A673 (cell line): ENCODE measurements at regions not wholly inside any gene's neighbourhood (a gene's known extent, or its start where the extent isn't known, plus 50 kb on each side); places are given as distances from the start of the nearest gene placed in this dataset.

Experiments
- BruUV-seq: library from RNA; stranded (reverse); fragments of 400-500 nt; replicated peaks from 2 replicates; lab custom pipeline; 2021; lab: Mats Ljungman, UMichigan
- CTCF ChIA-PET: fragments of 300-600 bp; sonication (Branson Sonifier 250); formaldehyde crosslinking; loops from one replicate; lab custom pipeline; 2022; ENCODE audit warnings: antibody characterized with exemption; lab: Charles Lee
- POLR2A ChIA-PET: fragments of 300-600 bp; sonication (Branson Sonifier 250); formaldehyde crosslinking; loops from one replicate; lab custom pipeline; 2022; ENCODE audit warnings: antibody characterized with exemption; ENCODE audit not compliant: low non-redundant PET; lab: Charles Lee
- DNase-seq: peaks from one replicate; pipeline ENCODE4 v3.0.0-alpha.2; 2015; ENCODE audit warnings: low spot score
- H3K27ac ChIP-seq: fragments of 200-600 bp; sonication (generic); 2 replicates; pipeline ENCODE4 v1.5.1; 2016; ENCODE audit warnings: mixed run types, low read depth, mild to moderate bottlenecking, mixed read lengths, antibody characterized with exemption, low read length; ENCODE audit not compliant: poor library complexity, severe bottlenecking
- H3K27me3 ChIP-seq: fragments of 200-600 bp; sonication (generic); replicated peaks from 2 replicates; pipeline ENCODE4 v1.6.1; 2017; ENCODE audit warnings: mixed run types, low read depth, mild to moderate bottlenecking, mixed read lengths, antibody characterized with exemption, low read length; ENCODE audit not compliant: insufficient read depth, poor library complexity
- H3K36me3 ChIP-seq: fragments of 200-600 bp; sonication (generic); 2 replicates; pipeline ENCODE4 v1.6.1; 2016; ENCODE audit warnings: mixed run types, mild to moderate bottlenecking, mixed read lengths, antibody characterized with exemption, low read length; ENCODE audit not compliant: insufficient read depth, poor library complexity, severe bottlenecking
- H3K4me1 ChIP-seq: fragments of 200-600 bp; sonication (generic); 2 replicates; pipeline ENCODE4 v1.6.1; 2017; ENCODE audit warnings: mixed run types, mild to moderate bottlenecking, mixed read lengths, antibody characterized with exemption, low read length; ENCODE audit not compliant: insufficient read depth, poor library complexity, severe bottlenecking
- H3K4me3 ChIP-seq: fragments of 200-600 bp; sonication (generic); 2 replicates; pipeline ENCODE4 v1.5.1; 2016; ENCODE audit warnings: low read depth, mixed run types, mild to moderate bottlenecking, mixed read lengths, low read length; ENCODE audit not compliant: poor library complexity, severe bottlenecking
- H3K9me3 ChIP-seq: fragments of 200-600 bp; sonication (generic); 2 replicates; pipeline ENCODE4 v1.6.1; 2016; ENCODE audit warnings: mixed run types, low read depth, mild to moderate bottlenecking, mixed read lengths, antibody characterized with exemption, low read length; ENCODE audit not compliant: poor library complexity, severe bottlenecking
- EZH2 ChIP-seq: fragments of 200-600 bp; sonication (generic); IDR thresholded peaks from 2 replicates; pipeline ENCODE4 v1.6.1; 2017; ENCODE audit warnings: borderline replicate concordance, low read depth, mild to moderate bottlenecking, mixed read lengths, antibody characterized with exemption, low read length; ENCODE audit not compliant: poor library complexity, severe bottlenecking
- intact Hi-C: fragments of 100-400 bp; cut with micrococcal nuclease; formaldehyde crosslinking; loops from one replicate; pipeline ENCODE4 v1.10.0; 2022; ENCODE audit not compliant: unreplicated experiment
- TF ChIP-seq, protein P1 (sequence below): fragments of 300-800, 200-600 bp; sonication (generic); conservative IDR thresholded peaks from 2 replicates; pipeline ENCODE4 v1.5.1; 2017; ENCODE audit warnings: low read depth, mild to moderate bottlenecking, antibody characterized with exemption, low read length, moderate library complexity, mixed read lengths

DNA sequence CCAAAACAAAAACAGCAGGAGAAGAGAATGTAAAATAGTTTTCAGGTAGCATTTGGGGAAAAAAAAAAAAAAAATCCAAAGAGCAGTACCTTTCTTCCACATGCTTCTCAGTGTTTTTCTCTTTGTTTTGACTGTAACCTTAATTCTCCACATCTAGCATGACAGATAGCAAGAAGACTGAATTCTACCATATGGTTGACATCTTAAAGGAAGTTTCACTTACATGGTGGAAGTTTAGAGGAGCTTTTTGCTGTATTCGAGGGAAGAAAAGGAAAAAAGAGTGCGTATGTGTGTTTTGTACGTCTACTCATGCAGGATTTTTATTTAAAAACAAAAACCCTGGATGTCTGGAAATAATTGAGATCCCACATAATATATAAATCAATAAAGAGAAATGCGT, 604.8 kb downstream of the CCDC171 start:
- Histone ChIP-seq H3K27me3 (no peaks in the 10 kb centered on the region), H3K4me3 (no peak overlapping the region), H3K36me3 (no peaks in the 10 kb centered on the region), H3K4me1 (no peaks in the 10 kb centered on the region), H3K27ac (no peak overlapping the region), H3K9me3 (no peaks in the 10 kb centered on the region)
- ChIA-PET POLR2A (no interaction called here), CTCF (no interaction called here)
- no peak for DNase-seq
- intact Hi-C loops: no loop called here
- TF ChIP-seq, protein P1, sequence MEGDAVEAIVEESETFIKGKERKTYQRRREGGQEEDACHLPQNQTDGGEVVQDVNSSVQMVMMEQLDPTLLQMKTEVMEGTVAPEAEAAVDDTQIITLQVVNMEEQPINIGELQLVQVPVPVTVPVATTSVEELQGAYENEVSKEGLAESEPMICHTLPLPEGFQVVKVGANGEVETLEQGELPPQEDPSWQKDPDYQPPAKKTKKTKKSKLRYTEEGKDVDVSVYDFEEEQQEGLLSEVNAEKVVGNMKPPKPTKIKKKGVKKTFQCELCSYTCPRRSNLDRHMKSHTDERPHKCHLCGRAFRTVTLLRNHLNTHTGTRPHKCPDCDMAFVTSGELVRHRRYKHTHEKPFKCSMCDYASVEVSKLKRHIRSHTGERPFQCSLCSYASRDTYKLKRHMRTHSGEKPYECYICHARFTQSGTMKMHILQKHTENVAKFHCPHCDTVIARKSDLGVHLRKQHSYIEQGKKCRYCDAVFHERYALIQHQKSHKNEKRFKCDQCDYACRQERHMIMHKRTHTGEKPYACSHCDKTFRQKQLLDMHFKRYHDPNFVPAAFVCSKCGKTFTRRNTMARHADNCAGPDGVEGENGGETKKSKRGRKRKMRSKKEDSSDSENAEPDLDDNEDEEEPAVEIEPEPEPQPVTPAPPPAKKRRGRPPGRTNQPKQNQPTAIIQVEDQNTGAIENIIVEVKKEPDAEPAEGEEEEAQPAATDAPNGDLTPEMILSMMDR: no peak
- TF ChIP-seq EZH2: no peak
- BruUV-seq: no TSS peak

DNA sequence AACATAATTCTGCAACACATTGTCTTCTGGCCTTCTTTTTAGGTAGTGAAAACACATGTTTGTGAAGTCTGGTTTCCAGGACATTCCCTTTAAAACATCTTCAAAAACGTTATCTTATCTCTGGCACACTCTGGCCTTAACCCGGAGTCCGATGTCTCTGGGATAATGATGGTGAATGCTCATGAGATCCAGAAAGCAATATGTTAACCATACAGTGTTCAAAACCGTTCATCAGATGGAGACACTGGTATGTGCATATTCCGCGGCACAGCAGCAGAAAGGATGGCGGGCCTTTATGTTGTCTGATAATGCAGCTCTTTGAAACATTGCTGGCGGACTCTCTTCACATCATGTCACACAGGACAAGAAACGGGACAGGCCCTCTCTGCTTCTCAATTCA, 605.2 kb downstream of the CCDC171 start:
- no peaks in the 10 kb centered on the region for H3K4me1 ChIP-seq
- intact Hi-C loops: no loop called here
- no peak for TF ChIP-seq EZH2
- TF ChIP-seq, protein P1: no peak
- no peak overlapping the region for H3K27ac ChIP-seq
- ChIA-PET CTCF (no interaction called here), POLR2A (no interaction called here)
- no peak overlapping the region for H3K4me3 ChIP-seq
- no peaks in the 10 kb centered on the region for H3K36me3 ChIP-seq
- no peaks in the 10 kb centered on the region for H3K27me3 ChIP-seq
- BruUV-seq: no TSS peak
- no peak for DNase-seq
- no peaks in the 10 kb centered on the region for H3K9me3 ChIP-seq

DNA sequence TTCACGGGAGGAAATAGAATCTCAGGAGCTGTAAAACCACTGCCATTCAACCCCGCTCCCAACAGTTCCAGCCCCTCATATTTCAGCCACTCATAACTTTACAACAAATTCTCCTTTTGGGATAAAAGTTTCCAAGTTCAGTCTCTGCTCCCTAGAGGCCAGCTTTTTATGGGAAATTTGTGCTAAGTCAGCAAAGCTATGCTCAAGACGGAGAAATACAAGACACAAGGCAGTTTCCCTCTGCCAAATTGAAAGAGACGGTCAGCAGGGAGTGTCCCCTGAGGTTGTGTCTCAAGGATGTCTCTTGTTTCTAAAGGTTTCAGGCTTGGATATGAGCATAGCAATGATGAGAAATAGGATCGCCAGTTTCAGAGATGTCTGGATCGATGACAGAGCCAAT, 608.6 kb downstream of the CCDC171 start:
- H3K9me3 ChIP-seq: no peaks in the 10 kb centered on the region
- H3K4me3 ChIP-seq: no peak overlapping the region
- BruUV-seq: no TSS peak
- H3K27ac ChIP-seq: no peak overlapping the region
- TF ChIP-seq, protein P1: no peak
- TF ChIP-seq EZH2: no peak
- intact Hi-C loops: no loop called here
- no peak for DNase-seq
- H3K36me3 ChIP-seq: no peaks in the 10 kb centered on the region
- CTCF ChIA-PET: no interaction called here
- H3K4me1 ChIP-seq: no peaks in the 10 kb centered on the region
- H3K27me3 ChIP-seq: no peaks in the 10 kb centered on the region
- POLR2A ChIA-PET: no interaction called here

DNA sequence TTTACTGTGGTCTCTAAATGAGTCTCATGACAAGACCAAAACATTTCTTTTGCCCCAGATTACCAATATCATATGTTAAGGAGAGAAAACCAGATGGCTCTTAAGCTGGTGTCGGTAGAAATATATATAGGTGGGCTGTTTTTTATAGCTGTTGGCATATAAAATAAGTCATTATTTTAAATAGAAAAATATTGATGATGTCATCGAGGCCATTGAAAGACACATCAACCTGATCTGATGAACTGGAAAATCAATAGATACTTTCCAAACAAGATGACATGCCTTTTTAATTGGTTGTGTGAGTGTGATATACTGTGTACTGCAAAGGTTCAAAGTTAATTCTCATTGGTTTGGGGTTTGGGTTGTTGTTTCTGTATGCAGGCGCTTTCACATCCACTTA, 617.3 kb downstream of the CCDC171 start:
- intact Hi-C loops: no loop called here
- no peaks in the 10 kb centered on the region for H3K36me3 ChIP-seq
- no peaks in the 10 kb centered on the region for H3K27me3 ChIP-seq
- ChIA-PET CTCF (no interaction called here), POLR2A (no interaction called here)
- H3K9me3 ChIP-seq: no peaks in the 10 kb centered on the region
- H3K4me3 ChIP-seq: no peak overlapping the region
- H3K4me1 ChIP-seq: no peaks in the 10 kb centered on the region
- TF ChIP-seq, protein P1: no peak
- no peak for TF ChIP-seq EZH2
- no peak overlapping the region for H3K27ac ChIP-seq
- no TSS peak for BruUV-seq
- no peak for DNase-seq
